H1 (cell line): ENCODE measurements at regions not wholly inside any gene's neighbourhood (a gene's known extent, or its start where the extent isn't known, plus 50 kb on each side); places are given as distances from the start of the nearest gene placed in this dataset.

Experiments used
- BRCA1 ChIP-seq: IDR thresholded peaks from 2 replicates; pipeline ENCODE4 v1.6.1; 2012; ENCODE audit warnings: low read depth, low read length, improper control_type of control experiment
- SAP30 ChIP-seq: fragments of 300-600 bp; sonication (generic); IDR thresholded peaks from 2 replicates; pipeline ENCODE4 v1.7.1; 2012; ENCODE audit warnings: low read length, moderate library complexity, mild to moderate bottlenecking, inconsistent platforms; ENCODE audit not compliant: insufficient read depth, insufficient replicate concordance
- SP2 ChIP-seq: IDR thresholded peaks from 2 replicates; pipeline ENCODE4 v1.6.1; 2012; ENCODE audit warnings: mild to moderate bottlenecking, low read length, inconsistent platforms
- TAF7 ChIP-seq: optimal IDR thresholded peaks from 2 replicates; pipeline ENCODE3; 2011; ENCODE audit warnings: low read depth, mild to moderate bottlenecking, inconsistent platforms, low read length, moderate library complexity, borderline replicate concordance

GRCh38 chr1:118650107-118650807, 337.9 kb downstream of the TBX15 start (continued):
- TF ChIP-seq SAP30 (no peak), SP2 (no peak), TAF7 (no peak), BRCA1 (no peak)
